GM10266 (cell line): ENCODE measurements at regions not wholly inside any gene's neighbourhood (a gene's known extent, or its start where the extent isn't known, plus 50 kb on each side); places are given as distances from the start of the nearest gene placed in this dataset.

ENCODE experiments used
- DNase-seq: peaks from one replicate; pipeline ENCODE4 v3.0.0; 2012; ENCODE audit errors: extremely low spot score
- TF ChIP-seq, protein P1 (sequence below): IDR thresholded peaks from 2 replicates; pipeline ENCODE4 v1.5.1; 2012; ENCODE audit warnings: mild to moderate bottlenecking, low read depth; ENCODE audit not compliant: control insufficient read depth, insufficient read depth; ENCODE audit errors: missing control alignments

DNA sequence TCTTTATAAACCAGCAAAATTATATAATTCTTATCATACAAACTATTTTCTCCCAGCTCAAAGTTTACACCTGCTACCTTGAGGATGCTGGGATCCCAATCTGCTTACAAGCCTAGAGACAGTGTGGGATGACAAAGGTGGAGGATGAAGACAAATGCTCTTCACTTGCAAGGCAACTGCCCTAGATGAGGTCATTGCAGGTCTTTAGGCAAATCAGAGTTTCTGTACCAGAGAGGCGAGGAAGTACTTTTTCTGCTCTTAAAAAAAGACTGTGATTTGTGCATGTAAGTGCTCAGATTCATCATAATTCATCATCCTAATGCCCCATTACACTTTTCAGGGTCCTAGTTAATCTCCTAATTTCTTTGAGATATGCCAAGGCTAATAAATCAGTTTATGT is 376.1 kb downstream of the ZPLD1 start:
- TF ChIP-seq, protein P1, sequence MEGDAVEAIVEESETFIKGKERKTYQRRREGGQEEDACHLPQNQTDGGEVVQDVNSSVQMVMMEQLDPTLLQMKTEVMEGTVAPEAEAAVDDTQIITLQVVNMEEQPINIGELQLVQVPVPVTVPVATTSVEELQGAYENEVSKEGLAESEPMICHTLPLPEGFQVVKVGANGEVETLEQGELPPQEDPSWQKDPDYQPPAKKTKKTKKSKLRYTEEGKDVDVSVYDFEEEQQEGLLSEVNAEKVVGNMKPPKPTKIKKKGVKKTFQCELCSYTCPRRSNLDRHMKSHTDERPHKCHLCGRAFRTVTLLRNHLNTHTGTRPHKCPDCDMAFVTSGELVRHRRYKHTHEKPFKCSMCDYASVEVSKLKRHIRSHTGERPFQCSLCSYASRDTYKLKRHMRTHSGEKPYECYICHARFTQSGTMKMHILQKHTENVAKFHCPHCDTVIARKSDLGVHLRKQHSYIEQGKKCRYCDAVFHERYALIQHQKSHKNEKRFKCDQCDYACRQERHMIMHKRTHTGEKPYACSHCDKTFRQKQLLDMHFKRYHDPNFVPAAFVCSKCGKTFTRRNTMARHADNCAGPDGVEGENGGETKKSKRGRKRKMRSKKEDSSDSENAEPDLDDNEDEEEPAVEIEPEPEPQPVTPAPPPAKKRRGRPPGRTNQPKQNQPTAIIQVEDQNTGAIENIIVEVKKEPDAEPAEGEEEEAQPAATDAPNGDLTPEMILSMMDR: no peak
- no peak for DNase-seq

DNA sequence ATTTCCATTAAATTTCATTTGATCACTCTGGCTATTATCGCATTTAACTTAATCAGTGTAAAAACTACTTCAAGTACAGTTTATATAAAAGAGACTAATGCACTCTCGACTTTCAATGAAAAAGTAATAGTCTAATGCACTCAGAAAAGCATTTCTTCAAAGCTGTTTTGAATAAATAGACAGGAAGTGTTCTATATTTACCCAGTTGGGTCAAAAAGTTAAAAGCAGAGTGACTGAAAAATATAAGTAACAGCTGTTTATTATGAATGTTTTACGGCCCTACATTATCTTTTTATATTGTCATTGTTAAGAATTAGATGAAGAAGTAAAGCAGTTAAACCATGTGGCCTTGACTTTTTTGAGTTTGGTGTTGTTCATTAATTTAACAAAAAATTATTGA is 391.8 kb downstream of the ZPLD1 start:
- TF ChIP-seq, protein P1: no peak

DNA sequence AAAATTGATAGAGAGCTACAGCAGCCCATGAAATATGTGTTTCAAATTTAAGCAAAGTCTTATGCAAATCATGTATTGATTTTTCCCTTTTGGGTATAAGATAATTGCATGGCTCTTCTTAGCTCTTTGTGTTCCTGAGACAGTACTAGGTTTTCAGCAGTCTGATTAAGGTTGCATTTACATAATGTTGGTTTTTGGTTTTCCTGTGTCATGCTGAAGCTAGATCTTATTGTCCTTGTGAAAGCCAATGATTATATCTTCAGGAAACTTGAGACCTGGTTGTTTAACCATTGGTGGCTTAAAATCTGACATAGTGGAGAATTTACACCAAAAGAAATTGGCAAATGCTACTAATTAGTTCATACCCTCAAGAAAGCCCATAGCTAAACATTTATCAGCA is 392.6 kb downstream of the ZPLD1 start:
- TF ChIP-seq, protein P1: no peak
- DNase-seq: no peak

More for the DNA sequence above, 391.8 kb downstream of the ZPLD1 start:
- no peak for DNase-seq

DNA sequence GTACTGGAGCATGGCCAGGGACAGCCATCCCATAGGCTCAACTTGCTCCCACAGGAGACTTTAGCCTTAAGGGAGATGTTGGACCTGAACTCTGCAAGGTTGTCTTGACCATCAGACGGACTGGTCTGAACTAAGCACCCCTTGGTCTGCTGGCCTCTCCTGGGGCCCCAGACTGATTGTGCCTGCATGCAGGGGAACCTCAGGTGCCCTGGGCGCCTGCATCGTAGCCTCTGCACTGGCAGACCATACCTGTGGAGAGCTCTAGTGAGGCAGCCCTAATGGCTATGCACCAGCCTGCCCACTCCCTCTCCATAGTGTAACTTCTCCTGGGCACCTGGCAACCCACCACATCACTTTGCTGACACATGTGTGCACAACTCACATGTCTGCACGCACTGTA is 395.6 kb downstream of the ZPLD1 start:
- TF ChIP-seq, protein P1: no peak
- DNase-seq: no peak

DNA sequence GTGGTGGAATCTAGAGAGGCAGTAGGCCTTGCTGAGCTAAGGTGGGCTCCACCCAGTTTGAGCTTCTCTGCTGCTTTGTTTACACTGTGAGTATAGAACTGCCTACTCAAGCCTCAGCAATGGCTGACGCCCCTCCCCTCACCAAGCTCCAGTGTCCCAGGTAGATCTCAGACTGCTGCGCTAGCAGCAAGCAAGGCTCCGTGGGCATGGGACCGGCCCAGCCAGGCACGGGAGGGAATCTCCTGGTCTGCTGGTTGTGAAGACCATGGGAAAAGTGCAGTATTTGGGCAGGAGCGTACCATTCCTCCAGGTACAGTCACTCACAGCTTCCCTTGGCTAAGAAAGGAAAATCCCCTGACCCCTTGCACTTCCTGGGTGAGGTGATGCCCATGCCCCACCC is 407.1 kb downstream of the ZPLD1 start:
- TF ChIP-seq, protein P1: no peak
- no peak for DNase-seq

DNA sequence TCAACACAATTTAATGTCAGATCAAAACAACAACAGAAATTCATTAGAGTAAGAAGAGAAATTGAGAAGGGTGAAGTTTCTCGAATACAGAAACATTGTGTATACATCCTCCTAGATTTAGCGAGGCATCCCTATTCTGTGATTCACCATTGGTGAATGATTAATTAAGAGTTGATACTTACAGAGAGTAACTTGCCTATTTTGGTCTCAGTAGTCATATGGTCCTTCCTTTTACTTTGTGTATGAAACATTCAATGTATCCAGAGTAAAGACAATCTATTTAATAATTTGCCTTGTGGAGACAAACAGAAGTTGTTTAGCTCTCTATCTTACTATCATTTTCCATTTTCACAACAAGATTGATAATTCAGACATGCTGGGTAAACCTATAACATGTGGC is 432.0 kb downstream of the ZPLD1 start:
- no peak for DNase-seq
- TF ChIP-seq, protein P1: no peak

DNA sequence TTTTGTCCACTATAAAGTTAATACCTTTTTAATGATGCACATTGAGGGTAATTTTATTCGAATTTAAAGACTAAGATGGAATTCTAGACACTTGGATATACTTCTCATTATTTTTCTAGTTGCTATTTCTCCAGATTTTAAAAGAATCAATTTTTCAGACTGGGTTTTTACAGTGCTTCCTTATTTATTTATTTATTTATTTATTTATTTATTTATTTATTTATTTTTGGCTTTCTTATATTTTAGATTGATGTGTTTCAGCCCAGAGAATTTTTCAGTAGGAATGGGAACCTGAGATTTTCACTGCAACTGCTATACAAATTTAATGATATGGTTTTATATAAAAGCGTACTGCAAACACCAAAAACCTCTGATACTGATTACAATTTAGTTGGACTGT is 448.7 kb downstream of the ZPLD1 start:
- TF ChIP-seq, protein P1: no peak
- no peak for DNase-seq
